ENCODE measurements at regions not wholly inside any gene's neighbourhood (a gene's known extent, or its start where the extent isn't known, plus 50 kb on each side); places are given as distances from the start of the nearest gene placed in this dataset.

- Histone ChIP-seq H4K20me1 (ENCODE audit: control insufficient read depth, extremely low read depth, insufficient read depth, low read length) (no peaks in the 10 kb centered on the region), H3K4me3 (ENCODE audit: control insufficient read depth in 2 of 3, extremely low read depth in 1 of 3, insufficient read depth in 2 of 3, low read depth in 1 of 3, low read length in 3 of 3) (peak overlapping the region in 1 of 3 experiments; percentile 11), H3K79me2 (ENCODE audit: control insufficient read depth, insufficient read depth, low read length) (no peaks in the 10 kb centered on the region), H3K9me1 (ENCODE audit: control insufficient read depth, extremely low read depth, insufficient read depth, low read length) (no peaks in the 10 kb centered on the region), H3K27me3 (ENCODE audit: control insufficient read depth, extremely low read depth, insufficient read depth, low read length) (no peaks in the 10 kb centered on the region), H3K4me2 (ENCODE audit: control insufficient read depth, extremely low read depth, insufficient read depth, low read depth, low read length) (peak overlapping the region; percentile 54), H3K9me3 (ENCODE audit: control insufficient read depth, low read depth, low read length) (no peaks in the 10 kb centered on the region), H3K9ac (ENCODE audit: control insufficient read depth, extremely low read depth, insufficient read depth, low read length) (peak overlapping the region; percentile 76), H3K4me1 (ENCODE audit: control insufficient read depth, extremely low read depth, insufficient read depth, low read length) (peaks cover 84% of the 10 kb centered on the region), H3K27ac (ENCODE audit: control insufficient read depth, insufficient read depth, low read length) (peak overlapping the region; percentile 100), H3K36me3 (ENCODE audit: control insufficient read depth in 2 of 2, extremely low read depth in 1 of 2, insufficient read depth in 2 of 2, low read length in 2 of 2) (no peaks in the 10 kb centered on the region), H2AFZ (ENCODE audit: control insufficient read depth, low read length) (no peak overlapping the region)
- DNase-seq (ENCODE audit: low read depth, low spot score), result no peak
- dilution Hi-C loops (cut with MboI; ENCODE audit: extremely low pct_ligation_motif_present, low sequenced_read_pairs), result no loop called here
- peak; percentile 65 for FAIRE-seq
- TF ChIP-seq EZH2 (IDR thresholded peaks at IDR 0.05; ENCODE audit: low read length) (no peak), CTCF (optimal IDR thresholded peaks at IDR 0.05 in 1 of 3, IDR thresholded peaks at IDR 0.05 in 1 of 3, conservative IDR thresholded peaks at IDR 0.05 in 1 of 3; ENCODE audit: extremely low read depth in 1 of 3, insufficient read depth in 2 of 3, low read length in 3 of 3) (no peak)
These were observed 158.2 kb upstream of the FST start for GRCh38 chr5:53322257-53322656.

- TF ChIP-seq CTCF (optimal IDR thresholded peaks at IDR 0.05 in 1 of 3, IDR thresholded peaks at IDR 0.05 in 1 of 3, conservative IDR thresholded peaks at IDR 0.05 in 1 of 3; ENCODE audit: extremely low read depth in 1 of 3, insufficient read depth in 2 of 3, low read length in 3 of 3) (no peak), EZH2 (IDR thresholded peaks at IDR 0.05; ENCODE audit: low read length) (no peak)
- no peak for FAIRE-seq
- no peaks in the 10 kb centered on the region for H3K27me3 ChIP-seq (ENCODE audit: control insufficient read depth, extremely low read depth, insufficient read depth, low read length)
- H3K4me2 ChIP-seq (ENCODE audit: control insufficient read depth, extremely low read depth, insufficient read depth, low read depth, low read length), result peak overlapping the region; percentile 84
- dilution Hi-C loops (cut with MboI; ENCODE audit: extremely low pct_ligation_motif_present, low sequenced_read_pairs), result no loop called here
- H3K4me3 ChIP-seq (ENCODE audit: control insufficient read depth in 2 of 3, extremely low read depth in 1 of 3, insufficient read depth in 2 of 3, low read depth in 1 of 3, low read length in 3 of 3), result no peak overlapping the region
- H3K36me3 ChIP-seq (ENCODE audit: control insufficient read depth in 2 of 2, extremely low read depth in 1 of 2, insufficient read depth in 2 of 2, low read length in 2 of 2), result no peaks in the 10 kb centered on the region
- H3K79me2 ChIP-seq (ENCODE audit: control insufficient read depth, insufficient read depth, low read length), result no peaks in the 10 kb centered on the region
- H2AFZ ChIP-seq (ENCODE audit: control insufficient read depth, low read length), result no peak overlapping the region
- peak overlapping the region; percentile 100 for H3K27ac ChIP-seq (ENCODE audit: control insufficient read depth, insufficient read depth, low read length)
- H3K9me1 ChIP-seq (ENCODE audit: control insufficient read depth, extremely low read depth, insufficient read depth, low read length), result no peaks in the 10 kb centered on the region
- no peaks in the 10 kb centered on the region for H4K20me1 ChIP-seq (ENCODE audit: control insufficient read depth, extremely low read depth, insufficient read depth, low read length)
- peak overlapping the region; percentile 76 for H3K9ac ChIP-seq (ENCODE audit: control insufficient read depth, extremely low read depth, insufficient read depth, low read length)
- no peaks in the 10 kb centered on the region for H3K9me3 ChIP-seq (ENCODE audit: control insufficient read depth, low read depth, low read length)
- H3K4me1 ChIP-seq (ENCODE audit: control insufficient read depth, extremely low read depth, insufficient read depth, low read length), result peaks cover 80% of the 10 kb centered on the region
- peak; percentile 94 for DNase-seq (ENCODE audit: low read depth, low spot score)
These were observed 156.9 kb upstream of the FST start for GRCh38 chr5:53323511-53323910.

Data from keratinocyte (primary cell).